Upper lobe of left lung (tissue), 4 donors: ENCODE measurements at regions not wholly inside any gene's neighbourhood (a gene's known extent, or its start where the extent isn't known, plus 50 kb on each side); places are given as distances from the start of the nearest gene placed in this dataset.

Source experiments
- EP300 ChIP-seq, 4 donors: sonication (generic); formaldehyde crosslinking; IDR thresholded peaks; one replicate each; pipeline ENCODE4 v1.5.1; 2017; ENCODE audit warnings: antibody characterized with exemption in 4 of 4, control low read depth in 2 of 4
- POLR2A ChIP-seq, 4 donors: fragments of 450-650 bp; IDR thresholded peaks; one replicate each; pipeline ENCODE4 v1.5.1; 2016 to 2017; ENCODE audit warnings: antibody characterized with exemption in 4 of 4, mild to moderate bottlenecking in 2 of 4
- POLR2AphosphoS5 ChIP-seq, 2 donors: sonication (generic); formaldehyde crosslinking; IDR thresholded peaks; one replicate each; pipeline ENCODE4 v1.5.1; 2017; ENCODE audit warnings: antibody characterized with exemption in 2 of 2
- TF ChIP-seq, protein P1 (sequence below), 6 experiments: fragments of 450-650 bp in 4 of 6; fragments of 200-600 bp in 2 of 6; sonication (generic) in 2 of 6; IDR thresholded peaks; one replicate each; pipeline ENCODE4 v1.5.1; 2016 to 2019; ENCODE audit warnings: antibody characterized with exemption in 6 of 6

DNA sequence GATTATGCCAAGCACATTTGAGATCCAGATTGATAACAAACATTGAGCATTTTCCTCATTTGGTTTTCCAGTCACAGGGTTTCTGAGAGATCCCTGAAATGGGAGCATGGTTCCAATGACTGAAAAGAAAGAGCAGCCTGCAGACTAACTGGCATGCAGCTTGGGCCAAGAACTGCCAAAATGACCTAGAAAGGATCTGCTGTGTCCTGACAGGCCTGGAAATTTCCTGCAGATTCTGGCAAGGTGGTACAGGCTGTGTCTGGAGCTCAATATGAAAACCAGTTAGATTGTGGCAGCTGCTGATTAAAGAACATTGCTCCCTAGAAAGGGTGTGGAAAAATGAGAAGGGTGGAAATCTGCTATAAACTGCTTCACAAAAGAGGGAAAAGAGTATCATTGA, 417.3 kb downstream of the IPO8 start:
- TF ChIP-seq POLR2AphosphoS5 (IDR thresholded peaks at IDR 0.05) = no peak
- no peak for TF ChIP-seq EP300 (IDR thresholded peaks at IDR 0.05)
- no peak for TF ChIP-seq POLR2A (IDR thresholded peaks at IDR 0.05)
- TF ChIP-seq, protein P1, sequence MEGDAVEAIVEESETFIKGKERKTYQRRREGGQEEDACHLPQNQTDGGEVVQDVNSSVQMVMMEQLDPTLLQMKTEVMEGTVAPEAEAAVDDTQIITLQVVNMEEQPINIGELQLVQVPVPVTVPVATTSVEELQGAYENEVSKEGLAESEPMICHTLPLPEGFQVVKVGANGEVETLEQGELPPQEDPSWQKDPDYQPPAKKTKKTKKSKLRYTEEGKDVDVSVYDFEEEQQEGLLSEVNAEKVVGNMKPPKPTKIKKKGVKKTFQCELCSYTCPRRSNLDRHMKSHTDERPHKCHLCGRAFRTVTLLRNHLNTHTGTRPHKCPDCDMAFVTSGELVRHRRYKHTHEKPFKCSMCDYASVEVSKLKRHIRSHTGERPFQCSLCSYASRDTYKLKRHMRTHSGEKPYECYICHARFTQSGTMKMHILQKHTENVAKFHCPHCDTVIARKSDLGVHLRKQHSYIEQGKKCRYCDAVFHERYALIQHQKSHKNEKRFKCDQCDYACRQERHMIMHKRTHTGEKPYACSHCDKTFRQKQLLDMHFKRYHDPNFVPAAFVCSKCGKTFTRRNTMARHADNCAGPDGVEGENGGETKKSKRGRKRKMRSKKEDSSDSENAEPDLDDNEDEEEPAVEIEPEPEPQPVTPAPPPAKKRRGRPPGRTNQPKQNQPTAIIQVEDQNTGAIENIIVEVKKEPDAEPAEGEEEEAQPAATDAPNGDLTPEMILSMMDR (IDR thresholded peaks at IDR 0.05) = no peak
